ENCODE measurements at regions not wholly inside any gene's neighbourhood (a gene's known extent, or its start where the extent isn't known, plus 50 kb on each side); places are given as distances from the start of the nearest gene placed in this dataset.

GRCh38 chr18:30334781-30335180 is 707.8 kb downstream of the DSC3 start:
- Histone ChIP-seq H2AFZ (ENCODE audit: low read length) (no peak overlapping the region), H3K4ac (replicated peaks; ENCODE audit: insufficient read length, low read depth, low read length) (no peak overlapping the region), H4K91ac (replicated peaks; ENCODE audit: insufficient read length, low read length) (no peak overlapping the region), H2AK5ac (ENCODE audit: low read depth, low read length) (no peak overlapping the region), H2BK20ac (ENCODE audit: low read length) (no peak overlapping the region), H3K79me2 (ENCODE audit: control insufficient read depth in 1 of 2, insufficient read depth in 2 of 2, low read length in 2 of 2) (no peaks in the 10 kb centered on the region), H2BK120ac (replicated peaks; ENCODE audit: low read depth, low read length) (no peak overlapping the region), H2BK5ac (ENCODE audit: low read depth, low read length) (no peak overlapping the region), H4K8ac (ENCODE audit: extremely low read depth, insufficient read depth, low read length) (no peak overlapping the region), H3K23me2 (ENCODE audit: low read depth, low read length) (no peaks in the 10 kb centered on the region), H3K9me3 (ENCODE audit: insufficient read depth in 2 of 2, low read depth in 1 of 2, low read length in 1 of 2) (no peaks in the 10 kb centered on the region), H3K23ac (ENCODE audit: insufficient read length) (no peak overlapping the region), H3K27ac (ENCODE audit: low read depth, low read length) (no peak overlapping the region), H3K56ac (replicated peaks; ENCODE audit: insufficient read length, low read depth, low read length) (no peak overlapping the region), H3K27me3 (replicated peaks in 1 of 4; ENCODE audit: control insufficient read depth in 3 of 4, extremely low read depth in 1 of 4, insufficient read depth in 3 of 4, low read length in 3 of 4) (no peaks in the 10 kb centered on the region), H4K5ac (ENCODE audit: insufficient read length, low read depth, low read length) (no peak overlapping the region), H2BK15ac (ENCODE audit: low read length) (no peak overlapping the region), H3K4me1 (replicated peaks in 1 of 4; ENCODE audit: control insufficient read depth in 3 of 4, insufficient read depth in 4 of 4, low read length in 3 of 4) (no peaks in the 10 kb centered on the region), H4K20me1 (replicated peaks in 1 of 2; ENCODE audit: control insufficient read depth in 1 of 2, insufficient read depth in 2 of 2, low read length in 2 of 2) (no peaks in the 10 kb centered on the region), H3K14ac (ENCODE audit: insufficient read length) (no peak overlapping the region), H3K36me3 (ENCODE audit: control insufficient read depth in 2 of 4, insufficient read depth in 4 of 4, low read length in 3 of 4) (no peaks in the 10 kb centered on the region), H2BK12ac (ENCODE audit: low read depth, low read length) (no peak overlapping the region), H3K18ac (ENCODE audit: extremely low read depth, low read length) (no peak overlapping the region), H3K79me1 (ENCODE audit: low read depth, low read length) (no peaks in the 10 kb centered on the region), H3K4me2 (ENCODE audit: insufficient read depth in 1 of 2, low read depth in 2 of 2, low read length in 2 of 2) (no peak overlapping the region), H3K4me3 (ENCODE audit: extremely low read depth in 1 of 4, insufficient read depth in 2 of 4, low read depth in 3 of 4, low read length in 4 of 4) (no peak overlapping the region), H3K9ac (replicated peaks in 1 of 4; ENCODE audit: extremely low read depth in 1 of 4, low read depth in 3 of 4, low read length in 3 of 4) (no peak overlapping the region)
- no peak for DNase-seq (ENCODE audit: low read depth in 1 of 2, low spot score in 2 of 2)
- WGBS, 2 experiments (ENCODE audit: extremely low coverage in 1 of 2, insufficient coverage in 1 of 2, insufficient read length in 1 of 2, insufficient replicate concordance in 2 of 2, low coverage in 1 of 2, low lambda C conversion rate in 2 of 2, missing lambda C conversion rate in 1 of 2) = 83% methylated on average over 7 of the region's 7 CpGs; no CpG with 5 or more reads in 1 of the 2 experiments
- FAIRE-seq = no peak
- POLR2A ChIA-PET (ENCODE audit: partially characterized antibody) = no interaction called here
- CTCF ChIA-PET (ENCODE audit: partially characterized antibody) = no interaction called here
- TF ChIP-seq CBX5 (IDR thresholded peaks at IDR 0.05; ENCODE audit: low read depth, low read length) = no peak
- no peak for TF ChIP-seq MAFK (IDR thresholded peaks at IDR 0.05; ENCODE audit: low read depth, low read length)
- no peak for TF ChIP-seq SIX5 (IDR thresholded peaks at IDR 0.05; ENCODE audit: low read depth, low read length)
- TF ChIP-seq NRF1 (IDR thresholded peaks at IDR 0.05; ENCODE audit: low read depth, low read length) = no peak
- TF ChIP-seq TEAD4 (IDR thresholded peaks at IDR 0.05; ENCODE audit: low read depth, low read length) = no peak
- TF ChIP-seq TAF7 (optimal IDR thresholded peaks at IDR 0.05; ENCODE audit: borderline replicate concordance, low read depth, low read length) = no peak
- no peak for TF ChIP-seq TCF12 (IDR thresholded peaks at IDR 0.05; ENCODE audit: low read depth, low read length)
- no peak for TF ChIP-seq POLR2AphosphoS5 (IDR thresholded peaks at IDR 0.05; ENCODE audit: low read depth, low read length)
- no peak for TF ChIP-seq SP1 (IDR thresholded peaks at IDR 0.05; ENCODE audit: low read depth, low read length)
- no peak for TF ChIP-seq YY1 (IDR thresholded peaks at IDR 0.05; ENCODE audit: low read depth, low read length)
- no peak for TF ChIP-seq GABPA (IDR thresholded peaks at IDR 0.05; ENCODE audit: borderline replicate concordance, insufficient read depth, low read length)
- no peak for TF ChIP-seq RAD21 (IDR thresholded peaks at IDR 0.05 in 1 of 2, conservative IDR thresholded peaks at IDR 0.05 in 1 of 2; ENCODE audit: low read depth in 2 of 2, low read length in 2 of 2)
- TF ChIP-seq BACH1 (IDR thresholded peaks at IDR 0.05; ENCODE audit: low read length) = no peak
- TF ChIP-seq E2F6 (IDR thresholded peaks at IDR 0.05) = no peak
